ENCODE measurements at regions not wholly inside any gene's neighbourhood (a gene's known extent, or its start where the extent isn't known, plus 50 kb on each side); places are given as distances from the start of the nearest gene placed in this dataset.
"Not testable (repeated sequence)": the region's sequence is repeated elsewhere in the genome, so short reads cannot be mapped to it uniquely, and the experiment has no call there.

DNA sequence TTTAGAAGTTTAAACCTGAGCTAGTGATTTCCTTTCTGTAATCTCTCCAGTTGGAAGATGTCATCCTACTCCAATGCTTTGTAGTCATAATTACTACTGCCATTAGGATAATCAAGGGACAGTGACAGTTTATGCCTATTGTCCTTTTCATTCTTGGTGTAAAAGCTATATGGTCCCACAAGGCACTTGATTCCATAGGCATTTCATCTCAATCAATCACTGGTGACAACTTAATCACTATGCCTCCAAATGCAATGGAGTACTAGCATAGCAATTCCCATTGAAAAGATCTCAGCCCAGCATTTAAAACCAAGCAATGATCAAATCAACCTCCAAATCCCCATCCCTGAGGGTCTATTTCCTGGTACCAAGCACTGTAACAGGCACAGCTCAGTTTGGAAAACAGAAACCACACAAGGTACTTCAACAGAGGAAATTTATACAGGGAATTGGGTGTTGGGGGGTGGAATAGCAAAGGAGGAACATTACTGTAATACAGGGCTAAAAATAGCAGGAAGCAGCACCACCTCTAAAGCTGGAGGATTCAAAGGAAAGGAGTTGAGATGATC, 51.0 kb downstream of the FHIP2A start:
- no peak for DNase-seq
- Histone ChIP-seq H3K36me3 (ENCODE audit: control insufficient read depth, insufficient read depth, low read length) (no peaks in the 10 kb centered on the region), H3K9me3 (ENCODE audit: control insufficient read depth, low read length) (no peaks in the 10 kb centered on the region), H3K4me3 (ENCODE audit: insufficient read depth, low read depth, low read length, poor library complexity, severe bottlenecking) (no peak overlapping the region), H3K27me3 (replicated peaks; ENCODE audit: control insufficient read depth, insufficient read depth, low read length, poor library complexity, severe bottlenecking) (no peaks in the 10 kb centered on the region), H3K4me1 (ENCODE audit: control insufficient read depth, insufficient read depth, low read length, poor library complexity, severe bottlenecking) (no peaks in the 10 kb centered on the region), H3K27ac (ENCODE audit: insufficient read depth, low read length, poor library complexity, severe bottlenecking) (no peak overlapping the region)

DNA sequence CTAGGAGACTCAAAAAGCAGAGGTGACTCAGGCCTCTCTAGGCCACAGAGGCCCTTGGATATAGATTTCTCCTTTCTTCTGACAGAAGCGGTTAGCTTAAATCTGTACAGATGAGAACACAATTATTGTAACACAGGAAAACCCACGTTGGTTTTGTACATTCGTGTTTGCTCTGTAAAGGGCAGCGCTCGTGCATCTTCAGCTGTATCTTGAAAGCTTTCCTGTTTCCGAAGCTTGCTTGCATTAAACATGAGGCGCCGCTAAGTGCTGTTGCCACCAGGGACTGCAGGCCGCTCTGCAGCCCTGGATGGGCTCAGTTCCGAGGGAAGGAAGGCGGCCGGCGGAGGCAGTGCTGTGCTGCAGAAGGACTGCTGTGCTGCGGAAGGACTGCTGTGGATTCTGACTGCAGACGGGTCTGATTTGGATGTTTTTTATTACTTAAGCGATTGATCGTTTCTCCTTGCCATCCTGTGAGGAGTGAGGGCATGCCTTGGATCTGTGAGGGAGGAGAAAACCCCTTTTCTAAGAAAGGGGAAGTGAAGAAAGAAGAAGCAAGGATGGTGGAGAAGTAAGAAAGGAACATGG, 53.3 kb downstream of the FHIP2A start:
- no peaks in the 10 kb centered on the region for H3K4me1 ChIP-seq (ENCODE audit: control insufficient read depth, insufficient read depth, low read length, poor library complexity, severe bottlenecking)
- no peak overlapping the region for H3K27ac ChIP-seq (ENCODE audit: insufficient read depth, low read length, poor library complexity, severe bottlenecking)
- no peaks in the 10 kb centered on the region for H3K9me3 ChIP-seq (ENCODE audit: control insufficient read depth, low read length)
- H3K4me3 ChIP-seq (ENCODE audit: insufficient read depth, low read depth, low read length, poor library complexity, severe bottlenecking): no peak overlapping the region
- no peaks in the 10 kb centered on the region for H3K27me3 ChIP-seq (replicated peaks; ENCODE audit: control insufficient read depth, insufficient read depth, low read length, poor library complexity, severe bottlenecking)
- no peaks in the 10 kb centered on the region for H3K36me3 ChIP-seq (ENCODE audit: control insufficient read depth, insufficient read depth, low read length)
- no peak for DNase-seq

DNA sequence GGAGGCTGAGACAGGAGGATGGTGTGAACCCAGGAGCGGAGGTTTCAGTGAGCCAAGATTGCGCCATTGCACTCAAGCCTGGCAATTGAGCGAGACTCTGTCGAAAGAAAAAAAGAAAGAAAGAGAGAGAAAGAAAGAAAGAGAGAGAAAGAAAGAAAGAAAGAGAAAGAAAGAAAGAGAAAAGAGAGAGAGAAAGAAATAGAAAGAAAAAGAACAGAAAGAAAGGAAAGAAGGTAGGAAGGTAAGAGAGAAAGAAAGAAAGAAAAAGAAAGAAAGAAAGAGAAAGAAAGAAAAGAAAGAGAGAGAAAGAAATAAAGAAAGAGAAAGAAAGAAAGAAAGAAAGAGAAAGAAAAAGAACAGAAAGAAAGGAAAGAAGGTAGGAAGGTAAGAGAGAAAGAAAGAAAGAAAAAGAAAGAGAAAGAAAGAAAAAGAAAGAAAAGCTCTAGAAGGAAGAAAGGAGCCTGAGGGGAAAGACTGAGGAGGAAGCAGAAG, 54.1 kb downstream of the FHIP2A start:
- not testable (repeated sequence) for H3K27ac ChIP-seq (ENCODE audit: insufficient read depth, low read length, poor library complexity, severe bottlenecking); DNase-seq; H3K4me1 ChIP-seq (ENCODE audit: control insufficient read depth, insufficient read depth, low read length, poor library complexity, severe bottlenecking); H3K27me3 ChIP-seq (replicated peaks; ENCODE audit: control insufficient read depth, insufficient read depth, low read length, poor library complexity, severe bottlenecking); H3K9me3 ChIP-seq (ENCODE audit: control insufficient read depth, low read length); H3K4me3 ChIP-seq (ENCODE audit: insufficient read depth, low read depth, low read length, poor library complexity, severe bottlenecking); H3K36me3 ChIP-seq (ENCODE audit: control insufficient read depth, insufficient read depth, low read length)

DNA sequence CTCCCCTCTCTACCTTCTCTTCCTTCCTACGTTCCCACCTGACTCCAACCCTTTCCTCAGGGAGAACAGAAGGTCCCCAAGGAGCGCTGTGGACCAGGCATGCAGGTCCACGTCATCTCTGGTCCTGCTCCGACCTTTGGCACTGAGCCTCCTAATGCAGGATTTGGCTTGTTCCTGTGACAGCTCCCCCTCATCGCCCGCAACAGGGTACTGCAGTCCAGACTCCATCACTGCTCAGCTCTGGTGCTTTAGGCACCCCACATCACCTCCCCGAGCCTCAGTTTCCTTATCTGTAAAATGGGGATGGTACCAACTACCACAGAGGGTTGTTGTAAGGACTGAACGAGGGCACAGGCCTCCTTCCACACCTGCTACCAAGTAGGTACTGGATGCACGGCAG, 54.6 kb downstream of the FHIP2A start:
- H3K9me3 ChIP-seq (ENCODE audit: control insufficient read depth, low read length): no peaks in the 10 kb centered on the region
- no peak overlapping the region for H3K4me3 ChIP-seq (ENCODE audit: insufficient read depth, low read depth, low read length, poor library complexity, severe bottlenecking)
- DNase-seq: no peak

DNA sequence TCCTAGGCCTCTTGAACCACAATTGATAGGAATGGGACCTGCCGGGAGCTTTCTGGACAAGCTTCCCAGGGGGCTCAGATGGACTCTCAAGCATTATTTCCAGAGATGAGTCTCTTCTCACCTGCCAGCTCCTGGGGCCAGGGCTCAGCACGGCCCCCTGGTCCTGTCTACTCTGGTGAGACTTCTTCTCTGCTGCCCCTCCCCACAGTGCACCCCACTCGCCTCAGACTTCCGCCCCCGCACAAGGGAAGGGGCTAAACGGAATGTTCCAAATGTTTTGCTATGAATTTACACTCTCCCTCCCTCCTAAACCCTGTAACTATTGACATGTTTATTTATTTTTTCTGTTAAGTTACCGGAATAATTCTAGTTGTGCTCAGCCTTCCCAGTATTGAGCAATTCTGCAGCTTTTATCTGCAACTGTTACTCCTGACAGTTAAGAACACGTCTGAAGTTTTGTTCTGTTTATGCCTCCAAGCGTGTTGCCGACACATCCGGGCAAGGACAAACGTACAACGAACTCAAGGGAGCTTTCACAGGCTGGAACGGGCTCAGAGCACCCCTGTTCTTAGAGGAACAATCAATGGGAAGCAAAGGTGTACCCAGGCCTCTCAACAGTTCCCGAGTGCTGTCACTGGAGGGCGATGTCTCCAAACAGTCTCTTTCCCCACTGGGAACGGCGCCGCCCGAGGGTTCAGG, 55.2 kb downstream of the FHIP2A start:
- no peak overlapping the region for H3K4me3 ChIP-seq (ENCODE audit: insufficient read depth, low read depth, low read length, poor library complexity, severe bottlenecking)
- H3K27me3 ChIP-seq (replicated peaks; ENCODE audit: control insufficient read depth, insufficient read depth, low read length, poor library complexity, severe bottlenecking): no peaks in the 10 kb centered on the region
- no peaks in the 10 kb centered on the region for H3K4me1 ChIP-seq (ENCODE audit: control insufficient read depth, insufficient read depth, low read length, poor library complexity, severe bottlenecking)
- no peak overlapping the region for H3K27ac ChIP-seq (ENCODE audit: insufficient read depth, low read length, poor library complexity, severe bottlenecking)
- H3K36me3 ChIP-seq (ENCODE audit: control insufficient read depth, insufficient read depth, low read length): no peaks in the 10 kb centered on the region
- no peak for DNase-seq
- no peaks in the 10 kb centered on the region for H3K9me3 ChIP-seq (ENCODE audit: control insufficient read depth, low read length)

More for the DNA sequence above, 54.6 kb downstream of the FHIP2A start:
- Histone ChIP-seq H3K27ac (ENCODE audit: insufficient read depth, low read length, poor library complexity, severe bottlenecking) (no peak overlapping the region), H3K4me1 (ENCODE audit: control insufficient read depth, insufficient read depth, low read length, poor library complexity, severe bottlenecking) (no peaks in the 10 kb centered on the region), H3K27me3 (replicated peaks; ENCODE audit: control insufficient read depth, insufficient read depth, low read length, poor library complexity, severe bottlenecking) (no peaks in the 10 kb centered on the region), H3K36me3 (ENCODE audit: control insufficient read depth, insufficient read depth, low read length) (no peaks in the 10 kb centered on the region)

DNA sequence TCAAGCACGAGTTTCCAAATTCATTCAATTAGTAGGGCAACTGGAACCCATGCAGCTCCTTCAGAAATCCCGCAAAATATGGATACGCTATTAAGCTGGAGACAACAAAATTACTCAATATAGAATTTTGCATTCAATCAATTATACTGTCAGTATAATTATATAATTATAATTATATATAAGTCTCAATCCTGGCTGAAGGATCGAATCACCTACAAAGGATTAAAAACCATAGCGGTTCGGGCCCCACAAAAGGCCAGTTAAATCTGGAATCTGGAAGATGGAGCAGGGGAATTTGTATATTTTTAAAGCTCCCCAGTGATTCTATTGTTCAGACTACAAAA, 55.7 kb downstream of the FHIP2A start:
- DNase-seq: no peak
- H3K4me3 ChIP-seq (ENCODE audit: insufficient read depth, low read depth, low read length, poor library complexity, severe bottlenecking): no peak overlapping the region

DNA sequence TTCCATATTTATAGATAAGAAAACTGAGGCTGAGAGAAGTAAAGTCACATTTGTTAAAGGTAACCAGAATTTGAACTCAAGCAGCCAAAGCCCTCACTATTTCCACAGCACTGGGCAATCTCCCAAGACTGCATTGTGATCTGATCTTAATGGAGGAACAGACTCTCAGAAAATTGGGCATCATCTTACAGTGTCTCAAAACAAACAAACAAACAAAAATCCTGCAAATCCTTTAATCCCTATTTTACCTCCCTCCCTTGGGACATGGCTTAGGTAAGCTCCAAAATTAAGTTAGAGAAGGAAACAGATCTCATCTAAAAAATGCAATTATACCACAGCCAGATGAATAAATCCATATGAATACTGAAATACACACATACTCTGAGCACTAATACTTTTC, 57.5 kb downstream of the FHIP2A start:
- no peak for DNase-seq
- H3K4me3 ChIP-seq (ENCODE audit: insufficient read depth, low read depth, low read length, poor library complexity, severe bottlenecking): no peak overlapping the region
- H3K36me3 ChIP-seq (ENCODE audit: control insufficient read depth, insufficient read depth, low read length): no peaks in the 10 kb centered on the region
- H3K27me3 ChIP-seq (replicated peaks; ENCODE audit: control insufficient read depth, insufficient read depth, low read length, poor library complexity, severe bottlenecking): no peaks in the 10 kb centered on the region
- no peak overlapping the region for H3K27ac ChIP-seq (ENCODE audit: insufficient read depth, low read length, poor library complexity, severe bottlenecking)
- H3K4me1 ChIP-seq (ENCODE audit: control insufficient read depth, insufficient read depth, low read length, poor library complexity, severe bottlenecking): no peaks in the 10 kb centered on the region
- no peaks in the 10 kb centered on the region for H3K9me3 ChIP-seq (ENCODE audit: control insufficient read depth, low read length)

More for the DNA sequence above, 55.7 kb downstream of the FHIP2A start:
- no peaks in the 10 kb centered on the region for H3K9me3 ChIP-seq (ENCODE audit: control insufficient read depth, low read length)
- H3K27ac ChIP-seq (ENCODE audit: insufficient read depth, low read length, poor library complexity, severe bottlenecking): no peak overlapping the region
- H3K27me3 ChIP-seq (replicated peaks; ENCODE audit: control insufficient read depth, insufficient read depth, low read length, poor library complexity, severe bottlenecking): no peaks in the 10 kb centered on the region
- H3K4me1 ChIP-seq (ENCODE audit: control insufficient read depth, insufficient read depth, low read length, poor library complexity, severe bottlenecking): no peaks in the 10 kb centered on the region
- H3K36me3 ChIP-seq (ENCODE audit: control insufficient read depth, insufficient read depth, low read length): no peaks in the 10 kb centered on the region

DNA sequence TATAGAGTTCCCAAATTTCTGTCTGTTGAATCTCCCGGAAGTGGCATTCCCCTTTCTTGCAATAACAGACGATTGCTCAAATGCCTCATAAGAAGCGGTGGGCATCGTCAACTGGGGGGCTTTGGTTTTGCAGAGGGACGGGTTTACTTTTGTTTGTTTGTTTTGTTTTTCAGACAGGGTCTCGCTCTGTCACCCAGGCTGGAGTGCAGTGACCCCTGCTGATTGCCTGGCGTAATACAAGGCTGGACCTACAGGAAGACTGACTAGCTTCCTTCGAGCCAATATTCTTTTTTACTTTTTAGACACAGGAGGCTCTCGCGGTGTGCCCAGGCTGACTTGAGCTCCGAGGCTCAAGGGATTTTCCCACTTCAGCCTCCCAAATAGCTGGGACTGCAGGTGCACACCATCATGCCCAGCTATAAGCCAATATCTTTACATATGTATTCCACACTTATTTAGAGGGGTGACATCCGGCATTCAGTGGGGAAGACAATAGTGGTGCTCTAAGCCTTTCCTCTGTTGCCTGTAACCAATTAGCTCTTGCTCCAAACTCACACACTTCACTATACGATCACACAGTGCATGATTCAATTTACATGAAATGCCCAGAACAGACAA, 58.1 kb downstream of the FHIP2A start:
- no peaks in the 10 kb centered on the region for H3K9me3 ChIP-seq (ENCODE audit: control insufficient read depth, low read length)
- no peaks in the 10 kb centered on the region for H3K4me1 ChIP-seq (ENCODE audit: control insufficient read depth, insufficient read depth, low read length, poor library complexity, severe bottlenecking)
- no peaks in the 10 kb centered on the region for H3K27me3 ChIP-seq (replicated peaks; ENCODE audit: control insufficient read depth, insufficient read depth, low read length, poor library complexity, severe bottlenecking)
- DNase-seq: peak in 1 of 3 donors; percentile 12
- no peak overlapping the region for H3K27ac ChIP-seq (ENCODE audit: insufficient read depth, low read length, poor library complexity, severe bottlenecking)
- no peaks in the 10 kb centered on the region for H3K36me3 ChIP-seq (ENCODE audit: control insufficient read depth, insufficient read depth, low read length)
- no peak overlapping the region for H3K4me3 ChIP-seq (ENCODE audit: insufficient read depth, low read depth, low read length, poor library complexity, severe bottlenecking)

DNA sequence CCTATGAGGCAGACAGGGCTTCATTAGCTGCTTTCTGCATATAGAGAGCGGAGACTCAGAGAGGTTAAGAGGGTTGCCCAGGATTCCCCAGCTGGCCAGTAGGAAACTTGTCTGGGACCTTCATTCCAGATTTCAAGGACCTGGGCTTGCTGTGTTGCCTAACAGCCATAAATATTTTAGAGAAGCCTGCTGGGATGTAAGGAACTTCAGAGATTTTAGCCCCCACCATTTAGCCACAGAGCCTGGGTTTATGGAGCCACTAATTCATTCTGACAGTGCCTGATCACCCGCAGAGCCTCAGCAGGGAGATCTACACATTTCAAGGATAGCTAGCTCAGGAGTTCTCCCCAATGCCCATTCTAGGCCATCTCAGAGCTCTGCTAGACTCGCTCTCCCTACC, 56.6 kb upstream of the TRUB1 start:
- Histone ChIP-seq H3K27me3 (replicated peaks; ENCODE audit: control insufficient read depth, insufficient read depth, low read length, poor library complexity, severe bottlenecking) (no peaks in the 10 kb centered on the region), H3K27ac (ENCODE audit: insufficient read depth, low read length, poor library complexity, severe bottlenecking) (no peak overlapping the region), H3K36me3 (ENCODE audit: control insufficient read depth, insufficient read depth, low read length) (no peaks in the 10 kb centered on the region), H3K4me1 (ENCODE audit: control insufficient read depth, insufficient read depth, low read length, poor library complexity, severe bottlenecking) (no peaks in the 10 kb centered on the region), H3K4me3 (ENCODE audit: insufficient read depth, low read depth, low read length, poor library complexity, severe bottlenecking) (no peak overlapping the region), H3K9me3 (ENCODE audit: control insufficient read depth, low read length) (no peaks in the 10 kb centered on the region)
- no peak for DNase-seq

DNA sequence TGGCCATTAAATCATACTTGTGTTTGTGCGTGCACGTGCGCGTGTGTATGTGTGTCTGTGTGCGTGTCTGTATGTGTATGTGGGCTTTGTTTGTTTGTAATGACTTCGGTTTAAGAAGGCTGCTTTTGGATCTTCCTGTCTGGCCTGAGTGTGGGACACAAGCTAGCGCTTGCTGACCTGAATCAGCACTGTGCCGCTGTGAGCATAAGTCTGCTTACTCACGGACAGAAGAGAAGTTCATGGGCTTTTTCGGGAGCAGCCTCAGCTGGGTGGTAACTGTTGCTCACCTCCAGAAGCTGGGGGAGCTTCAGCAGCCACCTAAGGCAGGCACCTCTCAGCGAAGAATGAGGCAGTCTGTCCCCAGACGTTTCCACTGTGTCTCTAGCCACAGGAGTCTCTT, 56.1 kb upstream of the TRUB1 start:
- no peak for DNase-seq
- no peaks in the 10 kb centered on the region for H3K4me1 ChIP-seq (ENCODE audit: control insufficient read depth, insufficient read depth, low read length, poor library complexity, severe bottlenecking)
- no peaks in the 10 kb centered on the region for H3K27me3 ChIP-seq (replicated peaks; ENCODE audit: control insufficient read depth, insufficient read depth, low read length, poor library complexity, severe bottlenecking)
- H3K4me3 ChIP-seq (ENCODE audit: insufficient read depth, low read depth, low read length, poor library complexity, severe bottlenecking): no peak overlapping the region
- H3K27ac ChIP-seq (ENCODE audit: insufficient read depth, low read length, poor library complexity, severe bottlenecking): no peak overlapping the region
- H3K9me3 ChIP-seq (ENCODE audit: control insufficient read depth, low read length): no peaks in the 10 kb centered on the region
- no peaks in the 10 kb centered on the region for H3K36me3 ChIP-seq (ENCODE audit: control insufficient read depth, insufficient read depth, low read length)

Measured in effector memory CD4-positive, alpha-beta T cell (primary cell).